Neural cell (in vitro differentiated cells): ENCODE measurements at regions not wholly inside any gene's neighbourhood (a gene's known extent, or its start where the extent isn't known, plus 50 kb on each side); places are given as distances from the start of the nearest gene placed in this dataset.

Experiments used
- EP300 ChIP-seq: fragments of 450-650 bp; conservative IDR thresholded peaks from 2 replicates; pipeline ENCODE4 v1.6.1; 2014; ENCODE audit warnings: antibody characterized with exemption, mild to moderate bottlenecking, moderate library complexity; ENCODE audit not compliant: poor library complexity, severe bottlenecking
- EZH2 ChIP-seq: fragments of 200-600, 300-800 bp; shearing (Covaris generic), sonication (generic); IDR thresholded peaks from 2 replicates; pipeline ENCODE4 v1.6.1; 2014; ENCODE audit warnings: antibody characterized with exemption, low read length, borderline replicate concordance, mild to moderate bottlenecking; ENCODE audit not compliant: insufficient read depth, poor library complexity, severe bottlenecking
- MXI1 ChIP-seq: fragments of 450-650 bp; conservative IDR thresholded peaks from 2 replicates; pipeline ENCODE4 v1.6.1; 2014; ENCODE audit warnings: antibody characterized with exemption, mild to moderate bottlenecking; ENCODE audit not compliant: poor library complexity, severe bottlenecking
- POLR2AphosphoS5 ChIP-seq: IDR thresholded peaks from 2 replicates; pipeline ENCODE4 v1.6.1; 2012
- RAD21 ChIP-seq: fragments of 450-650 bp; conservative IDR thresholded peaks from 2 replicates; pipeline ENCODE4 v1.6.1; 2014; ENCODE audit warnings: antibody characterized with exemption, mild to moderate bottlenecking, moderate library complexity
- SMC3 ChIP-seq: fragments of 450-650 bp; conservative IDR thresholded peaks from 2 replicates; pipeline ENCODE4 v1.6.1; 2014; ENCODE audit warnings: antibody characterized with exemption, mild to moderate bottlenecking, moderate library complexity; ENCODE audit not compliant: poor library complexity
- TAF1 ChIP-seq: IDR thresholded peaks from 2 replicates; pipeline ENCODE4 v1.6.1; 2012; ENCODE audit warnings: low read depth
- TF ChIP-seq, protein P1 (sequence below): fragments of 450-650 bp; IDR thresholded peaks from 2 replicates; pipeline ENCODE4 v1.5.1; 2014; ENCODE audit warnings: antibody characterized with exemption, mild to moderate bottlenecking, moderate library complexity; ENCODE audit not compliant: poor library complexity, severe bottlenecking
- TF ChIP-seq, protein P2 (sequence below): IDR thresholded peaks from 2 replicates; pipeline ENCODE4 v1.6.1; 2012; ENCODE audit warnings: borderline replicate concordance

DNA sequence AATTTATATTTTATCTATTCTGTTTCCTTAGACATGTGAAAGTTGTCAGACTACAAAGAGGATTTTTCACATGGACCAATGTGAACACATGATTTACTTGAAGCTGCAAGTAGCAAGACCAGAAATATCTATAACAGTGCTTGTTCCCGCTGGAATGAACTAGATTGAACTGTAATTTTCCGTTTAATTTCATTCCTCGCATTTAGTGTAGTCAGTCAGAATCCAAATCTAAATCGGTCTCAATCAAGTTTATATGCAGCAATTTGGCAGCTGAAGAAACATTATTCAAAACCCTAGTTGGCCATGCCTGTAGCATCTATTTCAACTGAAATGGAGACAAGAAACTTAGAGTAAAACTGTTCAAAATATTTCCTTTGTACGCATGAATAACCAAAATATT lies 570.7 kb upstream of the SLITRK5 start:
- TF ChIP-seq EP300: no peak
- TF ChIP-seq TAF1: no peak
- no peak for TF ChIP-seq RAD21
- TF ChIP-seq EZH2: no peak
- TF ChIP-seq, protein P1, sequence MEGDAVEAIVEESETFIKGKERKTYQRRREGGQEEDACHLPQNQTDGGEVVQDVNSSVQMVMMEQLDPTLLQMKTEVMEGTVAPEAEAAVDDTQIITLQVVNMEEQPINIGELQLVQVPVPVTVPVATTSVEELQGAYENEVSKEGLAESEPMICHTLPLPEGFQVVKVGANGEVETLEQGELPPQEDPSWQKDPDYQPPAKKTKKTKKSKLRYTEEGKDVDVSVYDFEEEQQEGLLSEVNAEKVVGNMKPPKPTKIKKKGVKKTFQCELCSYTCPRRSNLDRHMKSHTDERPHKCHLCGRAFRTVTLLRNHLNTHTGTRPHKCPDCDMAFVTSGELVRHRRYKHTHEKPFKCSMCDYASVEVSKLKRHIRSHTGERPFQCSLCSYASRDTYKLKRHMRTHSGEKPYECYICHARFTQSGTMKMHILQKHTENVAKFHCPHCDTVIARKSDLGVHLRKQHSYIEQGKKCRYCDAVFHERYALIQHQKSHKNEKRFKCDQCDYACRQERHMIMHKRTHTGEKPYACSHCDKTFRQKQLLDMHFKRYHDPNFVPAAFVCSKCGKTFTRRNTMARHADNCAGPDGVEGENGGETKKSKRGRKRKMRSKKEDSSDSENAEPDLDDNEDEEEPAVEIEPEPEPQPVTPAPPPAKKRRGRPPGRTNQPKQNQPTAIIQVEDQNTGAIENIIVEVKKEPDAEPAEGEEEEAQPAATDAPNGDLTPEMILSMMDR: no peak
- TF ChIP-seq POLR2AphosphoS5: no peak
- TF ChIP-seq, protein P2, sequence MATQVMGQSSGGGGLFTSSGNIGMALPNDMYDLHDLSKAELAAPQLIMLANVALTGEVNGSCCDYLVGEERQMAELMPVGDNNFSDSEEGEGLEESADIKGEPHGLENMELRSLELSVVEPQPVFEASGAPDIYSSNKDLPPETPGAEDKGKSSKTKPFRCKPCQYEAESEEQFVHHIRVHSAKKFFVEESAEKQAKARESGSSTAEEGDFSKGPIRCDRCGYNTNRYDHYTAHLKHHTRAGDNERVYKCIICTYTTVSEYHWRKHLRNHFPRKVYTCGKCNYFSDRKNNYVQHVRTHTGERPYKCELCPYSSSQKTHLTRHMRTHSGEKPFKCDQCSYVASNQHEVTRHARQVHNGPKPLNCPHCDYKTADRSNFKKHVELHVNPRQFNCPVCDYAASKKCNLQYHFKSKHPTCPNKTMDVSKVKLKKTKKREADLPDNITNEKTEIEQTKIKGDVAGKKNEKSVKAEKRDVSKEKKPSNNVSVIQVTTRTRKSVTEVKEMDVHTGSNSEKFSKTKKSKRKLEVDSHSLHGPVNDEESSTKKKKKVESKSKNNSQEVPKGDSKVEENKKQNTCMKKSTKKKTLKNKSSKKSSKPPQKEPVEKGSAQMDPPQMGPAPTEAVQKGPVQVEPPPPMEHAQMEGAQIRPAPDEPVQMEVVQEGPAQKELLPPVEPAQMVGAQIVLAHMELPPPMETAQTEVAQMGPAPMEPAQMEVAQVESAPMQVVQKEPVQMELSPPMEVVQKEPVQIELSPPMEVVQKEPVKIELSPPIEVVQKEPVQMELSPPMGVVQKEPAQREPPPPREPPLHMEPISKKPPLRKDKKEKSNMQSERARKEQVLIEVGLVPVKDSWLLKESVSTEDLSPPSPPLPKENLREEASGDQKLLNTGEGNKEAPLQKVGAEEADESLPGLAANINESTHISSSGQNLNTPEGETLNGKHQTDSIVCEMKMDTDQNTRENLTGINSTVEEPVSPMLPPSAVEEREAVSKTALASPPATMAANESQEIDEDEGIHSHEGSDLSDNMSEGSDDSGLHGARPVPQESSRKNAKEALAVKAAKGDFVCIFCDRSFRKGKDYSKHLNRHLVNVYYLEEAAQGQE: no peak
- TF ChIP-seq SMC3: no peak
- TF ChIP-seq MXI1: no peak
